Gastroesophageal sphincter (tissue), 4 donors: ENCODE measurements at regions not wholly inside any gene's neighbourhood (a gene's known extent, or its start where the extent isn't known, plus 50 kb on each side); places are given as distances from the start of the nearest gene placed in this dataset.

Source experiments
- ATAC-seq: fragments of 150-250 bp; one replicate; pipeline ENCODE4 v1.9.1; 2016; ENCODE audit warnings: mild to moderate bottlenecking, moderate library complexity
- H3K27ac ChIP-seq, 4 donors: fragments of 200-600 bp; sonication (generic) in 3 of 4; 1 replicate in 3 of 4; 2 replicates in 1 of 4; pipeline ENCODE4 v1.5.1; 2016 to 2019
- H3K27me3 ChIP-seq: fragments of 200-600 bp; sonication (generic); one replicate; pipeline ENCODE4 v1.5.1; 2019
- H3K36me3 ChIP-seq, 2 donors: fragments of 200-600 bp; sonication (generic); one replicate each; pipeline ENCODE4 v1.5.1; 2019; ENCODE audit warnings: control low read depth in 1 of 2
- H3K4me1 ChIP-seq, 3 donors: fragments of 200-600 bp; sonication (generic); 1 replicate in 2 of 3; 2 replicates in 1 of 3; pipeline ENCODE4 v1.5.1; 2016 to 2019; ENCODE audit warnings: control low read depth in 2 of 3
- H3K4me3 ChIP-seq, 2 donors: fragments of 200-600 bp; sonication (generic); one replicate each; pipeline ENCODE4 v1.5.1; 2019; ENCODE audit warnings: mild to moderate bottlenecking in 1 of 2, moderate library complexity in 1 of 2
- H3K9me3 ChIP-seq, 3 donors: fragments of 200-600 bp; sonication (generic); one replicate each; pipeline ENCODE4 v1.5.1; 2017 to 2019; ENCODE audit warnings: control low read depth in 2 of 3
- CTCF ChIP-seq, 4 experiments: fragments of 200-600 bp in 2 of 4; fragments of 450-650 bp in 2 of 4; sonication (generic) in 1 of 4; IDR thresholded peaks; one replicate each; pipeline ENCODE4 v1.5.1; 2017 to 2019; ENCODE audit warnings: antibody characterized with exemption in 4 of 4, mild to moderate bottlenecking in 2 of 4, moderate library complexity in 2 of 4
- EP300 ChIP-seq: sonication (generic); formaldehyde crosslinking; IDR thresholded peaks from one replicate; pipeline ENCODE4 v1.6.1; 2017; ENCODE audit warnings: antibody characterized with exemption, mild to moderate bottlenecking
- POLR2A ChIP-seq, 2 donors: fragments of 450-650 bp; IDR thresholded peaks; one replicate each; pipeline ENCODE4 v1.6.1; 2017; ENCODE audit warnings: antibody characterized with exemption in 2 of 2, mild to moderate bottlenecking in 2 of 2, moderate library complexity in 1 of 2
- POLR2AphosphoS5 ChIP-seq: sonication (generic); formaldehyde crosslinking; IDR thresholded peaks from one replicate; pipeline ENCODE4 v1.6.1; 2017; ENCODE audit warnings: antibody characterized with exemption
- WGBS, 2 donors: methylation state at CpG; one replicate each; pipeline ENCODE4 v1.1.5; 2018; ENCODE audit warnings: low coverage in 1 of 2; 5-methylcytosine and 5-hydroxymethylcytosine counted together

- TF ChIP-seq EP300: no peak
- TF ChIP-seq POLR2A (IDR thresholded peaks at IDR 0.05): no peak
- no peak for TF ChIP-seq CTCF (IDR thresholded peaks at IDR 0.05)
- no peak for TF ChIP-seq POLR2AphosphoS5
- Histone ChIP-seq H3K27ac (no peak overlapping the region), H3K4me3 (no peak overlapping the region), H3K36me3 (no peaks in the 10 kb centered on the region), H3K9me3 (no peaks in the 10 kb centered on the region), H3K27me3 (no peaks in the 10 kb centered on the region), H3K4me1 (no peaks in the 10 kb centered on the region)
- no peak for ATAC-seq
- 38 to 86% methylated on average over 1 of the region's 1 CpG for WGBS, 2 donors
These were observed 80.4 kb upstream of the GRPR start for GRCh38 chrX:16042980-16043379.

- Histone ChIP-seq H3K36me3 (no peaks in the 10 kb centered on the region), H3K4me3 (no peak overlapping the region), H3K27ac (no peak overlapping the region), H3K4me1 (no peaks in the 10 kb centered on the region), H3K27me3 (no peaks in the 10 kb centered on the region), H3K9me3 (no peaks in the 10 kb centered on the region)
- 44 to 82% methylated on average over 1 of the region's 1 CpG for WGBS, 2 donors
- no peak for TF ChIP-seq POLR2A (IDR thresholded peaks at IDR 0.05)
- TF ChIP-seq POLR2AphosphoS5: no peak
- TF ChIP-seq CTCF (IDR thresholded peaks at IDR 0.05): no peak
- TF ChIP-seq EP300: no peak
- ATAC-seq: no peak
These were observed 83.5 kb upstream of the GRPR start for GRCh38 chrX:16039834-16040233.

GRCh38 chrX:16039363-16039762, 84.0 kb upstream of the GRPR start:
- Histone ChIP-seq H3K9me3 (no peaks in the 10 kb centered on the region), H3K27me3 (no peaks in the 10 kb centered on the region), H3K36me3 (no peaks in the 10 kb centered on the region), H3K4me1 (no peaks in the 10 kb centered on the region), H3K27ac (no peak overlapping the region), H3K4me3 (no peak overlapping the region)
- no peak for TF ChIP-seq CTCF (IDR thresholded peaks at IDR 0.05)
- no peak for TF ChIP-seq POLR2A (IDR thresholded peaks at IDR 0.05)
- no peak for ATAC-seq

- ATAC-seq: no peak
- Histone ChIP-seq H3K4me3 (no peak overlapping the region), H3K9me3 (no peaks in the 10 kb centered on the region), H3K4me1 (no peaks in the 10 kb centered on the region), H3K27me3 (no peaks in the 10 kb centered on the region), H3K27ac (no peak overlapping the region), H3K36me3 (no peaks in the 10 kb centered on the region)
- TF ChIP-seq EP300: no peak
- no peak for TF ChIP-seq POLR2AphosphoS5
- no peak for TF ChIP-seq CTCF (IDR thresholded peaks at IDR 0.05)
- TF ChIP-seq POLR2A (IDR thresholded peaks at IDR 0.05): no peak
- WGBS, 2 donors: 45 to 69% methylated on average over 4 of the region's 4 CpGs
These were observed 90.0 kb upstream of the GRPR start for GRCh38 chrX:16033331-16033730.

GRCh38 chrX:16028576-16028975, 94.8 kb upstream of the GRPR start:
- H3K27me3 ChIP-seq: no peaks in the 10 kb centered on the region
- no peak overlapping the region for H3K4me3 ChIP-seq
- no peaks in the 10 kb centered on the region for H3K36me3 ChIP-seq
- TF ChIP-seq POLR2A (IDR thresholded peaks at IDR 0.05): no peak
- TF ChIP-seq POLR2AphosphoS5: no peak
- no peak for TF ChIP-seq CTCF (IDR thresholded peaks at IDR 0.05)
- no peak for TF ChIP-seq EP300
- H3K9me3 ChIP-seq: no peaks in the 10 kb centered on the region
- no peak overlapping the region for H3K27ac ChIP-seq
- no peaks in the 10 kb centered on the region for H3K4me1 ChIP-seq
- WGBS, 2 donors: 50 to 70% methylated on average over 1 of the region's 1 CpG
- ATAC-seq: no peak
